ENCODE measurements at regions not wholly inside any gene's neighbourhood (a gene's known extent, or its start where the extent isn't known, plus 50 kb on each side); places are given as distances from the start of the nearest gene placed in this dataset.

- no peak overlapping the region for H3K27ac ChIP-seq (ENCODE audit: insufficient read length, low read depth, low read length)
- Mint-ChIP-seq H3K36me3 (ENCODE audit: insufficient read depth in 1 of 3, low read depth in 3 of 3) (no peaks in the 10 kb centered on the region), H3K9me3 (no peaks in the 10 kb centered on the region), H3K27ac (no peak overlapping the region), H3K4me1 (peaks cover 0 to 8% of the 10 kb centered on the region in 2 experiments; a peak in 2 of 4 replicates), H3K4me3 (no peak overlapping the region), H3K27me3 (ENCODE audit: low read depth) (no peaks in the 10 kb centered on the region)
- no peak overlapping the region for H2BK20ac ChIP-seq (ENCODE audit: low read depth, low read length, poor library complexity, severe bottlenecking)
- H3K27me3 ChIP-seq (ENCODE audit: insufficient read depth, low read length) = no peaks in the 10 kb centered on the region
- no peak overlapping the region for H4K91ac ChIP-seq (ENCODE audit: insufficient read length, low read depth, low read length)
- no peaks in the 10 kb centered on the region for H3K79me1 ChIP-seq (ENCODE audit: insufficient read depth, low read depth, low read length, poor library complexity, severe bottlenecking)
- H3K56ac ChIP-seq (ENCODE audit: insufficient read length, low read depth, low read length) = no peak overlapping the region
- no peak overlapping the region for H3K18ac ChIP-seq (ENCODE audit: insufficient read length, low read depth, low read length)
- no peak overlapping the region for H2BK120ac ChIP-seq (ENCODE audit: low read depth, low read length, poor library complexity, severe bottlenecking)
- no peak for TF ChIP-seq CTCF (conservative IDR thresholded peaks at IDR 0.05)
- no peak overlapping the region for H2BK15ac ChIP-seq (ENCODE audit: low read depth, low read length)
- DNase-seq = no peak
- no peaks in the 10 kb centered on the region for H3K9me3 ChIP-seq (ENCODE audit: control insufficient read depth, low read depth, low read length)
- H2BK12ac ChIP-seq (ENCODE audit: insufficient read length, low read depth, low read length) = no peak overlapping the region
- H3K14ac ChIP-seq (ENCODE audit: insufficient read depth, low read length) = no peak overlapping the region
- no peaks in the 10 kb centered on the region for H4K20me1 ChIP-seq (ENCODE audit: control insufficient read depth, insufficient read depth, insufficient read length)
- no peak overlapping the region for H2AFZ ChIP-seq (ENCODE audit: low read length)
- no peak overlapping the region for H3K4me2 ChIP-seq (ENCODE audit: insufficient read depth, insufficient read length, low read length)
- H3T11ph ChIP-seq (ENCODE audit: low read length) = no peak overlapping the region
- H3K4ac ChIP-seq (ENCODE audit: low read depth, low read length) = no peak overlapping the region
- H3K79me2 ChIP-seq (ENCODE audit: insufficient read depth, low read length) = no peaks in the 10 kb centered on the region
- H3K4me1 ChIP-seq (ENCODE audit: insufficient read depth, low read length) = no peaks in the 10 kb centered on the region
- H2BK5ac ChIP-seq (ENCODE audit: insufficient read length, low read length) = no peak overlapping the region
- no peak overlapping the region for H2AK5ac ChIP-seq (ENCODE audit: insufficient read length, low read length)
- WGBS (ENCODE audit: extremely low coverage, insufficient read length, low lambda C conversion rate) = no CpG with 5 or more reads among the region's 5 CpGs
- H4K5ac ChIP-seq (ENCODE audit: insufficient read length, low read depth, low read length) = no peak overlapping the region
- H3K23me2 ChIP-seq (ENCODE audit: insufficient read length, low read depth, low read length, poor library complexity, severe bottlenecking) = no peaks in the 10 kb centered on the region
- no peak overlapping the region for H3K9ac ChIP-seq (ENCODE audit: extremely low read depth, insufficient read length, low read length)
- H4K8ac ChIP-seq (replicated peaks; ENCODE audit: insufficient read length, low read depth, low read length) = no peak overlapping the region
- H3K23ac ChIP-seq (ENCODE audit: insufficient read length, low read depth, low read length) = no peak overlapping the region
Observed at GRCh38 chr1:222334026-222334680, 213.8 kb downstream of the HHIPL2 start.
